ENCODE measurements at regions not wholly inside any gene's neighbourhood (a gene's known extent, or its start where the extent isn't known, plus 50 kb on each side); places are given as distances from the start of the nearest gene placed in this dataset.

DNA sequence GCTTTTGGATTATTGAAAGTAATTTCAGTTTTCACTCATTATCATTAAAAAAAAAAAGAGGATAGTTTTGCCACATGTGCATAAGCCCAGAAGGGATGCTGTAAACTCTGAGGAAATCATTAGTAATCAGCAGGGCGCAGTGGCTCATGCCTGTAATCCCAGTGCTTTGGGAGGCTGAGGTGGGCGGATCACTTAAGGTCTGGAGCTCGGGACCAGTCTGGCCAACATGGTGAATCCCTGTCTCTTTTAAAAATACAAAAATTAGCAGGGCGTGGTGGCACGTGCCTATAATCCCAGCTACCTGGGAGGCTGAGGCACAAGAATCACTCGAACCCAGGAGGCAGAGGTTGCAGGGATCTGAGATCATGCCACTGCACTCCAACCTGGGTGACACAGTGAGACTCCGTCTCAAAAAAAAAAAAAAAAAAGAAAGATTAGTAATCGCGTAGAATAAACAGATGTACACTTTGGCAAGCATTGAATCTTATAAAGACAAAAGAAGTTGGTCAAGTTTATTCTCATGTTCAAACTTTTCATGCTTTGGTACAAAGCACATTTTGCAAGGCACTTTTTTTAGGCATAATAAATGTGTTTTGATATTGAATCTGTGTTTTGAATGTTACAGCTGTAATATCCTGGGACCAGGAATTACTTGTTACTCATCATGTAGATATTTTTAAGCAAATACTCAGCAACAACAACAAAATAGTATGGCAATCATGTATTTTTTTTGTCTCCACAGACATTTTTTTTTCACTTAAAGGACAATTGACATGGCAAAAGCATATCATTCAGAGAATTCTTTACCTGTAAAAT lies 93.2 kb upstream of the AGTR1 start:
- no peaks in the 10 kb centered on the region for H3K9me3 ChIP-seq
- peak; percentile 50 for ATAC-seq

DNA sequence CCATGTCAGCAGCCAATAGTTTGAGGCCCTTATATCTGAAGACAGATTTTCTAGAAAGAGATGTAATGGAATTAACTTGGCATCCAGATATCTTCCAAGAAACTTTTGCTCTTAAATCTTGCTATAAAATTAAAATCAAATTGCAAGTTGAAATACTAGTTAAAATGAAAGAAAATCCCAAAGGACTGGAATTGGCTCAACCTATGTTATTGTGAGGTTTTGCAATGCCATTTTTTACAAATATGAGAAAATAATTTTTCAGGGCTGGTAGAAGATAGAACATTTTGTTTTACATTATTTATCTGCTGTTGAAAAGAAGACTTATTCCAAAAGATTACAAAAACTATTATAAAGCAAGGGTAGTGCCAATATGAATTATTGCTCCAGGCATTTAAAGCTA lies 92.2 kb upstream of the AGTR1 start:
- ATAC-seq: no peak
- H3K4me3 ChIP-seq: no peak overlapping the region
- no peaks in the 10 kb centered on the region for H3K9me3 ChIP-seq
- peak overlapping the region in 2 of 4 donors; percentile 69 to 71 for H3K27ac ChIP-seq
- TF ChIP-seq EP300 (IDR thresholded peaks at IDR 0.05): no peak
- H3K4me1 ChIP-seq: peaks cover 11 to 67% (median 14%) of the 10 kb centered on the region in 3 donors
- no peaks in the 10 kb centered on the region for H3K36me3 ChIP-seq
- H3K27me3 ChIP-seq: no peaks in the 10 kb centered on the region

More for the DNA sequence above, 93.2 kb upstream of the AGTR1 start:
- 30 to 56% methylated on average over 7 to 8 of the region's 9 CpGs for WGBS, 2 donors (ENCODE audit: low coverage in 1 of 2)
- no peaks in the 10 kb centered on the region for H3K27me3 ChIP-seq
- peaks cover 11 to 67% (median 14%) of the 10 kb centered on the region in 3 donors for H3K4me1 ChIP-seq
- no peaks in the 10 kb centered on the region for H3K36me3 ChIP-seq
- no peak for TF ChIP-seq POLR2A (IDR thresholded peaks at IDR 0.05)
- TF ChIP-seq, protein P1, sequence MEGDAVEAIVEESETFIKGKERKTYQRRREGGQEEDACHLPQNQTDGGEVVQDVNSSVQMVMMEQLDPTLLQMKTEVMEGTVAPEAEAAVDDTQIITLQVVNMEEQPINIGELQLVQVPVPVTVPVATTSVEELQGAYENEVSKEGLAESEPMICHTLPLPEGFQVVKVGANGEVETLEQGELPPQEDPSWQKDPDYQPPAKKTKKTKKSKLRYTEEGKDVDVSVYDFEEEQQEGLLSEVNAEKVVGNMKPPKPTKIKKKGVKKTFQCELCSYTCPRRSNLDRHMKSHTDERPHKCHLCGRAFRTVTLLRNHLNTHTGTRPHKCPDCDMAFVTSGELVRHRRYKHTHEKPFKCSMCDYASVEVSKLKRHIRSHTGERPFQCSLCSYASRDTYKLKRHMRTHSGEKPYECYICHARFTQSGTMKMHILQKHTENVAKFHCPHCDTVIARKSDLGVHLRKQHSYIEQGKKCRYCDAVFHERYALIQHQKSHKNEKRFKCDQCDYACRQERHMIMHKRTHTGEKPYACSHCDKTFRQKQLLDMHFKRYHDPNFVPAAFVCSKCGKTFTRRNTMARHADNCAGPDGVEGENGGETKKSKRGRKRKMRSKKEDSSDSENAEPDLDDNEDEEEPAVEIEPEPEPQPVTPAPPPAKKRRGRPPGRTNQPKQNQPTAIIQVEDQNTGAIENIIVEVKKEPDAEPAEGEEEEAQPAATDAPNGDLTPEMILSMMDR (IDR thresholded peaks at IDR 0.05): no peak
- TF ChIP-seq POLR2AphosphoS5 (IDR thresholded peaks at IDR 0.05): peak; percentile 7
- TF ChIP-seq EP300 (IDR thresholded peaks at IDR 0.05): no peak
- H3K27ac ChIP-seq: peak overlapping the region in 2 of 4 donors; percentile 63 to 71
- no peak overlapping the region for H3K4me3 ChIP-seq

DNA sequence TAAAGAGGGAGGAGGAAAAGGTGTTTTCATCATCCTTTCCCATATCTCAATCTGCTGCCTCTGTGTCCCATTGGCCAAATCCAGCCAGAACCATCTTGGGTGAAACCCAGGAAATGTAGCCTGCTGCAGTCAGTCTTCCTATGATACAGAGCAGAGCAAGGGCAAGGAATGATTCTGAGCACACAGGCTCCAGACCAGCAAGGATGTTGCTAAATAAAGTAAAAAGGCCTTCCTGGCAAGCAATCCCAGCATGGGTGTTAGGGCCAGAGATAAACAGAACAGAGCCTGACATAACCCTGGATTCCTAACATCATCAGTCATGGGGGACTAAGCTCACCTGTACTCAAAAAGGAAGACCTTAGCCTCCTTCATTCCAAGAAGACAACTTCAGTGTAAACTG lies 90.7 kb upstream of the AGTR1 start:
- no peaks in the 10 kb centered on the region for H3K36me3 ChIP-seq
- H3K4me1 ChIP-seq: peaks cover 11 to 57% (median 14%) of the 10 kb centered on the region in 3 donors
- peak; percentile 94 for ATAC-seq
- H3K4me3 ChIP-seq: no peak overlapping the region
- H3K27ac ChIP-seq: peak overlapping the region; percentile 60 to 93 (median 70)
- no peaks in the 10 kb centered on the region for H3K9me3 ChIP-seq
- no peaks in the 10 kb centered on the region for H3K27me3 ChIP-seq
- TF ChIP-seq EP300 (IDR thresholded peaks at IDR 0.05) (no peak), POLR2AphosphoS5 (IDR thresholded peaks at IDR 0.05) (peak; percentile 88)

DNA sequence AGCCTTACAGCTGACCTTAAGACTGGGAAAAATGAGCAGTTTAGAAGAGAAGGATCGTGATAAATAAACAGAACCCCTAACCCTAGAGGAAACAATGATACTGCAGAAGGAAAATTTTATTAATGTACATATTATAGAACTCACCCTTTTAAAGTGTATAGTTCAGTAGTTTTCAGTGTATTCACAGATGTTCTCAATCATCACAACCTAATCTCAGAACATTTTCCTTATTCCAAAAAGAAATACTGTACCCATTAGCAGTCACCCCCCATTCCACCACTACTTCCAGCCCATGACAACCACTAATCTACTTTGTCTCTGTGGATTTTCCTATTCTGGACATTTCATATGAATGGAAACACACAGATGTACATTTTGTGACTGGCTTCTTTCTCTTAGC lies 90.2 kb upstream of the AGTR1 start:
- H3K36me3 ChIP-seq: no peaks in the 10 kb centered on the region
- peak overlapping the region; percentile 60 to 93 (median 70) for H3K27ac ChIP-seq
- H3K4me3 ChIP-seq: no peak overlapping the region
- no peaks in the 10 kb centered on the region for H3K27me3 ChIP-seq
- 11 to 20% methylated on average over 1 of the region's 1 CpG for WGBS, 2 donors (ENCODE audit: low coverage in 1 of 2)
- TF ChIP-seq, protein P1 (IDR thresholded peaks at IDR 0.05): no peak
- TF ChIP-seq POLR2AphosphoS5 (IDR thresholded peaks at IDR 0.05) (no peak), EP300 (IDR thresholded peaks at IDR 0.05) (no peak), POLR2A (IDR thresholded peaks at IDR 0.05) (no peak)
- no peaks in the 10 kb centered on the region for H3K9me3 ChIP-seq
- H3K4me1 ChIP-seq: peaks cover 11 to 52% (median 12%) of the 10 kb centered on the region in 3 donors
- ATAC-seq: no peak

DNA sequence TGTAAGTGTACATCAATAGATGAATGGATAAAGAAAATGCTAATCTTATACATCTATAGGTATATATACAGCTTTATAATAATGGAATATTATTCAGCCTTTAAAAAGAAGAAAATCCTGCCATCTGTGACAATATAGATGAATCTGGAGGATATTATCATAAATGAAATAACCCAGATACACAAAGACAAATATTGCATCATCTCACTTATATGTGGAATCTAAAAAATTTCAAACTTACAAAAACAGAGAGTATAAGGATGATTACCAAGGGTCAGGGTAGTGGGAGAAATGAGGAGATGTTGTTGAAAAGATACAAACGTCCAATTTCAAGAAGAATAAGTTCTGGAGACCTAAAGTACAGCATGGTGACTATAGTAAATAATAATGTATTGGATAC lies 85.4 kb upstream of the AGTR1 start:
- no peak for TF ChIP-seq POLR2AphosphoS5 (IDR thresholded peaks at IDR 0.05)
- TF ChIP-seq POLR2A (IDR thresholded peaks at IDR 0.05): no peak
- TF ChIP-seq, protein P1 (IDR thresholded peaks at IDR 0.05): no peak
- no peak for TF ChIP-seq EP300 (IDR thresholded peaks at IDR 0.05)
- no peak for ATAC-seq
- Histone ChIP-seq H3K27me3 (no peaks in the 10 kb centered on the region), H3K27ac (no peak overlapping the region), H3K4me1 (peaks cover 0 to 35% (median 0%) of the 10 kb centered on the region in 3 donors), H3K9me3 (no peaks in the 10 kb centered on the region), H3K4me3 (no peak overlapping the region), H3K36me3 (no peaks in the 10 kb centered on the region)
- 50 to 55% methylated on average over 1 of the region's 1 CpG for WGBS, 2 donors (ENCODE audit: low coverage in 1 of 2)

DNA sequence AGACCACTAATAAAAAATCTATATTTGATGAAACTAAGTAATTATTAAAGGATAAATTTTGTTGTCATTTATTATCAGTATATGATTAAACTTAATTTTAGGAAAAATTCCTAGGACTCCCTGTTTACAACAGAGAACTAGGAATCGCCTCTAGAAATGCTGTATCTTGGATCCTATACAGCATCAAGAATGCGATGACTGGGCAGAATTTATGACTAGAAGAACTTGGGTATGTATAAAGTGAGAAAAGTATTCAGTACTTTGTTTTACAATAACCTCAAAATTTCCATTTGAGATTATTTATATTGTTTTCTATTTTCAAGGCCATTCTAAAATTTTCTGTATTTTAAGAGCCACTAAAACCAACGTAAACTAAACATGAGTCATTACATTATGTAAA lies 82.3 kb upstream of the AGTR1 start:
- WGBS, 2 donors (ENCODE audit: low coverage in 1 of 2): 50 to 74% methylated on average over 2 to 3 of the region's 3 CpGs
- TF ChIP-seq POLR2A (IDR thresholded peaks at IDR 0.05) (no peak), EP300 (IDR thresholded peaks at IDR 0.05) (no peak), POLR2AphosphoS5 (IDR thresholded peaks at IDR 0.05) (no peak)
- TF ChIP-seq, protein P1 (IDR thresholded peaks at IDR 0.05): no peak
- H3K4me1 ChIP-seq: peaks cover 0 to 26% (median 0%) of the 10 kb centered on the region in 3 donors
- H3K27ac ChIP-seq: peak overlapping the region in 2 of 4 donors; percentile 6 to 28
- H3K4me3 ChIP-seq: no peak overlapping the region
- no peaks in the 10 kb centered on the region for H3K27me3 ChIP-seq
- no peak for ATAC-seq
- H3K9me3 ChIP-seq: no peaks in the 10 kb centered on the region
- H3K36me3 ChIP-seq: no peaks in the 10 kb centered on the region

All from gastroesophageal sphincter (tissue), 4 donors.